Fibroblast of pulmonary artery (primary cell): ENCODE measurements at regions not wholly inside any gene's neighbourhood (a gene's known extent, or its start where the extent isn't known, plus 50 kb on each side); places are given as distances from the start of the nearest gene placed in this dataset.

ENCODE experiments used
- DNase-seq: peaks from one replicate; pipeline ENCODE4 v3.0.0-alpha.2; 2010; ENCODE audit warnings: low read depth
- H3K4me3 ChIP-seq: replicated peaks from 2 replicates; pipeline ENCODE4 v1.5.1; 2011; ENCODE audit warnings: low read depth, mild to moderate bottlenecking, control low read depth, low read length, moderate library complexity
- CTCF ChIP-seq: IDR thresholded peaks from 2 replicates; pipeline ENCODE4 v1.5.1; 2011; ENCODE audit warnings: mild to moderate bottlenecking, control low read depth, low read length, inconsistent platforms; ENCODE audit errors: missing control alignments

- H3K4me3 ChIP-seq = no peak overlapping the region
- no peak for TF ChIP-seq CTCF
- DNase-seq = peak; percentile 86
Observed at GRCh38 chr12:46472893-46473633, 100.5 kb upstream of the SLC38A2 start.

DNA sequence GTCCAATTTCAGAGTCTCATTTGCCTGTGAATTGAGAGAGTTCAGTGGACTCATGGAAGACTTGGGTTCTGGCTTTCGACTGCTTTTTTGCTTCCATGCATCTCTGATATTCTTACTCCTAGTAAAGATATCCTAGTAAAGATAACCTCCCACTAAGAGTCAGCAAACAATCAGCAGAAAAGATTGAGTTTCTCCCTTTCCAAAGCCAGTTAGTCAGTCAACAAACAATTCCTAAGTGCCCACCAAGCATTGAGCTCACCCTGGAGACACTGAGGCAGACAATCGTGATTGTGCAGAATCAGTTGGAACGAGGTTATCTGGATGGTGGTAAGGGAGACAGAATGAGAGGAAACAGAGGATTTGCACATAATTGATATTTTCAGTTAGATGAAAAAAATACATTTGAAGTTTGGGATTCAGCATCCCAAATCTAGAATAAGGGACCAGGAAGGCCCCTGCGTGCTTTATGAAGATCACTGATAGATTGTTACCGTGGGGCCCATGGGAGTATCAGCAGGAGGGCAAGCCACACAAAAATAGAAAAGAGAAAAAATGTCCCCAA, 99.7 kb upstream of the SLC38A2 start:
- TF ChIP-seq CTCF = no peak
- no peak overlapping the region for H3K4me3 ChIP-seq
- no peak for DNase-seq

- H3K4me3 ChIP-seq = no peak overlapping the region
- DNase-seq = no peak
- no peak for TF ChIP-seq CTCF
Observed at GRCh38 chr12:46471404-46471803, 98.8 kb upstream of the SLC38A2 start.

- no peak overlapping the region for H3K4me3 ChIP-seq
- DNase-seq = no peak
- no peak for TF ChIP-seq CTCF
Observed at GRCh38 chr12:46470975-46471374, 98.4 kb upstream of the SLC38A2 start.

DNA sequence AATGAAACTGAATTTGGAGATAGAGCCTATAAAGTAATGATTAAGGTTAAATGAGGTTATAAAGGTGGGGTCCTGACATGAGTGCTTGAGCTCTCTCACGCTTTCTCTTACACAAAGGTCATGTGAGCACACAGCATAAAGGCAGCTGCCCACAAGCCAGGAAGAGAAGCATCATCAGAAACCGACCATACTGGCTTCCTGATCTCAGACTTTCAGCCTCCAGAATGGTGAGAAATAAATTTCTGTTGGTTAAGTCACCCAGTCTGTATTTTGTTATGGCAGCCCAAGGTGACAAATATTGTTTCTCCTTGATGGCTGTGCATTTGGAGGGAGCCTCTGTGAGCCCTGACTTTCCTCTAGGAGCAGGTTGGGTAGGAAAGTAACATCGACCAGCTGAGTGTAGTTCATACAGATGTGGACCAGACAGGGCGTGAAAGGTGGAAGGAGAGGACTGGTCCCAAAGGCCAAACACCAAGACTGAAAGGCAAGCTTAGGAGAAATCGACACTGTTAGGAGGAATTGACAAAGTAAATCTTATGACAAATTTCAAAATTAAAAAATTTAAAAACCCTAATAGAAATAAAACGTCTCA, 97.6 kb upstream of the SLC38A2 start:
- no peak for TF ChIP-seq CTCF
- H3K4me3 ChIP-seq = no peak overlapping the region
- DNase-seq = no peak

DNA sequence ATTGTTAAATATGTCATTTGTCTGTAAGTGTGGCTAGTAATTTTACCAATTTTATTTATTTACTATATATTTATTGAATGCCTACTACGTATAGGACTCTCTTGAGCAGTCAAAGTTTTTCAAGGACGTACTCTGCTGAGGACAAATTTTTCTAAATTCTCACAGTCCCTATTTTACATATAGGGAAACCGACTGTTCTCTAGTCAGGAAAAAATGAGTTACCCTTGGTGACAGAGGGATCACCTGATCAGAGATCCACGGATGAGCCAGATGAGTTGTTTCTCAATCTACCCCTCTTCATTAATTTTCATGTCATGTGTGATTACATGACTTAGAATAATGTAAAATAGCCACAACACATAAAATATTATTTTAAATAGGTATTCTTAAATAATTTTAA, 96.2 kb upstream of the SLC38A2 start:
- no peak for DNase-seq
- no peak overlapping the region for H3K4me3 ChIP-seq
- no peak for TF ChIP-seq CTCF
